Adipocyte (in vitro differentiated cells): ENCODE measurements at regions not wholly inside any gene's neighbourhood (a gene's known extent, or its start where the extent isn't known, plus 50 kb on each side); places are given as distances from the start of the nearest gene placed in this dataset.
"Not testable (repeated sequence)": the region's sequence is repeated elsewhere in the genome, so short reads cannot be mapped to it uniquely, and the experiment has no call there.

ENCODE experiments used
- DNase-seq: peaks from one replicate; pipeline ENCODE4 v3.0.0-alpha.2; 2015; ENCODE audit warnings: low read depth
- H3K27me3 ChIP-seq: replicated peaks from 2 replicates; pipeline ENCODE4 v1.7.0; 2013; ENCODE audit warnings: mild to moderate bottlenecking, low read length, moderate library complexity; ENCODE audit not compliant: control insufficient read depth, insufficient read depth
- H3K36me3 ChIP-seq: 2 replicates; pipeline ENCODE4 v1.7.0; 2013; ENCODE audit warnings: low read length, mild to moderate bottlenecking, moderate library complexity; ENCODE audit not compliant: control insufficient read depth, insufficient read depth, severe bottlenecking
- H3K4me1 ChIP-seq: 2 replicates; pipeline ENCODE4 v1.7.0; 2013; ENCODE audit warnings: mild to moderate bottlenecking, low read length, moderate library complexity; ENCODE audit not compliant: control insufficient read depth, insufficient read depth
- H3K4me3 ChIP-seq: 2 replicates; pipeline ENCODE4 v1.7.0; 2013; ENCODE audit warnings: mild to moderate bottlenecking, low read length, moderate library complexity
- H3K9ac ChIP-seq: 2 replicates; pipeline ENCODE4 v1.7.0; 2013; ENCODE audit warnings: mild to moderate bottlenecking, low read length, moderate library complexity
- H3K9me3 ChIP-seq: 2 replicates; pipeline ENCODE4 v1.7.0; 2013; ENCODE audit warnings: mild to moderate bottlenecking, low read length, moderate library complexity; ENCODE audit not compliant: control insufficient read depth

GRCh38 chr15:62326460-62327011, 161.5 kb upstream of the C2CD4B start:
- H3K4me1 ChIP-seq: no peaks in the 10 kb centered on the region
- H3K9me3 ChIP-seq: peaks cover 3% of the 10 kb centered on the region
- H3K36me3 ChIP-seq: no peaks in the 10 kb centered on the region
- no peak for DNase-seq
- no peak overlapping the region for H3K9ac ChIP-seq
- no peak overlapping the region for H3K4me3 ChIP-seq
- H3K27me3 ChIP-seq: peaks cover 5% of the 10 kb centered on the region

- peaks cover 3% of the 10 kb centered on the region for H3K9me3 ChIP-seq
- no peak overlapping the region for H3K4me3 ChIP-seq
- no peaks in the 10 kb centered on the region for H3K4me1 ChIP-seq
- H3K36me3 ChIP-seq: no peaks in the 10 kb centered on the region
- H3K27me3 ChIP-seq: peaks cover 5% of the 10 kb centered on the region
- DNase-seq: no peak
- no peak overlapping the region for H3K9ac ChIP-seq
Measured at GRCh38 chr15:62327406-62327805, 162.3 kb upstream of the C2CD4B start.

DNA sequence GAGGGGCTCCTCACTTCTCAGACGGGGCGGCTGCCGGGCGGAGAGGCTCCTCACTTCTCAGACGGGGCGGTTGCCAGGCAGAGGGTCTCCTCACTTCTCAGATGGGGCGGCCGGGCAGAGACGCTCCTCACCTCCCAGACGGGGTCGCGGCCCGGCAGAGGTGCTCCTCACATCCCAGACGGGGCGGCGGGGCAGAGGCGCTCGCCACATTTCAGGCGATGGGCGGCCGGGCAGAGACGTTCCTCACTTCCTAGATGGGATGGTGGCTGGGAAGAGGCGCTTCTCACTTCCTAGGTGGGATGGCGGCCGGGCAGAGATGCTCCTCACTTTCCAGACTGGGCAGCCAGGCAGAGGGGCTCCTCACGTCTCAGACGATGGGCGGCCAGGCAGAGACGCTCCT, 167.4 kb upstream of the C2CD4B start:
- not testable (repeated sequence) for H3K36me3 ChIP-seq, H3K9ac ChIP-seq, H3K4me1 ChIP-seq, H3K27me3 ChIP-seq, DNase-seq, H3K4me3 ChIP-seq, H3K9me3 ChIP-seq

- no peak overlapping the region for H3K9ac ChIP-seq
- no peaks in the 10 kb centered on the region for H3K9me3 ChIP-seq
- no peak for DNase-seq
- H3K4me3 ChIP-seq: no peak overlapping the region
- no peaks in the 10 kb centered on the region for H3K36me3 ChIP-seq
- H3K27me3 ChIP-seq: peaks cover 21% of the 10 kb centered on the region
- peaks cover 5% of the 10 kb centered on the region for H3K4me1 ChIP-seq
Measured at GRCh38 chr15:62334536-62334935, 169.5 kb upstream of the C2CD4B start.

DNA sequence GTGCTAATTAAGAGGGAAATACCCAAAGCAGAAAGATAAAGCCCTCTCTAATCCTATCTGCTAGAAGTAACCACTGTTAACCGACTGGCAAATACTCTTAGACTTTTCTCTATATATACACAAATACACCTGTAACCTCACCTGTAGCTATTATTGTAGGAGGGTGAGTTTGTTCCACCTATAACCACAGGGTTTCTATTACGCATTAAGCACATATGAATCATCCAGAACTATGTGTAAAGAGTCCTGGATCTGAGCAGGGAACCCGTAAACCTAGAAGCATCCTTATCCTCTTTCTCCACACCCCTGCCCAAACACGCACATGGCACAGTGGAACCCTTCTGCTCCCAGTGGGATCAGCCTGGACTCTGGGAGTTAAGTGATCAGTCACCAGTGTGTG, 172.8 kb upstream of the C2CD4B start:
- Histone ChIP-seq H3K36me3 (no peaks in the 10 kb centered on the region), H3K9me3 (no peaks in the 10 kb centered on the region), H3K4me3 (no peak overlapping the region), H3K9ac (no peak overlapping the region), H3K27me3 (peaks cover 23% of the 10 kb centered on the region), H3K4me1 (peaks cover 5% of the 10 kb centered on the region)
- no peak for DNase-seq

DNA sequence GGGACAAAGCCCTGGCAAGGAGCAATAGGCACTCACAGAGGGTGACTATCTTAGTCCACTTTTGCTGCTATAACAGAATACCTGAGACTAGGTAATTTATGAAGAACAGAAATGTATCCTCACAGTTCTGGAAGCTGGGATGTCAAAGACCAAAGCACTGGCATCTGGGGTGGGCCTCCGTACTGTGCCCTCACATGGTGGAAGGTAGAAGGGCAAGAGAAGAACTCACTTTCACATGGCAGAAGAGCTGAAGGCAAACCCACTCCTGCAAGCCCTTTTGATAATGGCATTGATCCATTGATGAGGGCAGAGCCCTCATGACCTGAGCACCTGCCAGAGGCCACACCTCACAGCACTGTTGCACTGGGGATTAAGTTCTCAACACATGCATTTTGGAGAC, 173.4 kb upstream of the C2CD4B start:
- Histone ChIP-seq H3K4me1 (peaks cover 5% of the 10 kb centered on the region), H3K36me3 (no peaks in the 10 kb centered on the region), H3K9ac (no peak overlapping the region), H3K9me3 (no peaks in the 10 kb centered on the region), H3K27me3 (peaks cover 23% of the 10 kb centered on the region), H3K4me3 (no peak overlapping the region)
- DNase-seq: no peak

GRCh38 chr15:62342959-62343358, 177.9 kb upstream of the C2CD4B start:
- H3K9ac ChIP-seq: no peak overlapping the region
- H3K9me3 ChIP-seq: peaks cover 3% of the 10 kb centered on the region
- no peaks in the 10 kb centered on the region for H3K36me3 ChIP-seq
- peaks cover 14% of the 10 kb centered on the region for H3K27me3 ChIP-seq
- DNase-seq: no peak
- no peak overlapping the region for H3K4me3 ChIP-seq
- H3K4me1 ChIP-seq: no peaks in the 10 kb centered on the region

GRCh38 chr15:62343397-62343796, 178.3 kb upstream of the C2CD4B start:
- no peak overlapping the region for H3K9ac ChIP-seq
- H3K27me3 ChIP-seq: peaks cover 10% of the 10 kb centered on the region
- no peaks in the 10 kb centered on the region for H3K36me3 ChIP-seq
- peaks cover 3% of the 10 kb centered on the region for H3K9me3 ChIP-seq
- H3K4me3 ChIP-seq: no peak overlapping the region
- no peaks in the 10 kb centered on the region for H3K4me1 ChIP-seq
- DNase-seq: no peak

GRCh38 chr15:62344806-62345539, 179.9 kb upstream of the C2CD4B start:
- Histone ChIP-seq H3K4me1 (no peaks in the 10 kb centered on the region), H3K9ac (no peak overlapping the region), H3K36me3 (no peaks in the 10 kb centered on the region), H3K9me3 (peaks cover 3% of the 10 kb centered on the region), H3K4me3 (no peak overlapping the region), H3K27me3 (peaks cover under 1% of the 10 kb centered on the region)
- DNase-seq: peak; percentile 52

DNA sequence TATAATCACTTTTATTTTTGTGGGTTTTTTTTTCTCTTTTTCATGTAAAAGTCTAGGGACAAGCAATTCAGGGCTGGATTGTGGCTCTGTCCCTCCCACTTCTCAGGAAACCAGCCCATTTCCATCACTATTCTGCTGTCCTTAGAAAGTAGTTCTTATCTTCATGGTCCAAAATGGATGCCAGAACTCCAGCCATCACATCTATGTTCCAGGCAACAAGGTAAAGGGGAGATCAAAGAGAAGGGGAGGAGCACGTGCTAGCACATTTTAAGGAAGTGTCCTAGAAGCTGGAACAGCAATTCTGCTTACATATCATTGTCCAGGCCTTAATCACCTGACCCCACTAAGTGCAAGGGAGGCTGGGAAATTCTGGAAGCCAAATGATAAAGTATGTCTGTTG, 181.1 kb upstream of the C2CD4B start:
- Histone ChIP-seq H3K9me3 (peaks cover 3% of the 10 kb centered on the region), H3K9ac (no peak overlapping the region), H3K4me3 (no peak overlapping the region), H3K36me3 (no peaks in the 10 kb centered on the region), H3K27me3 (no peaks in the 10 kb centered on the region), H3K4me1 (no peaks in the 10 kb centered on the region)
- no peak for DNase-seq

- Histone ChIP-seq H3K4me1 (no peaks in the 10 kb centered on the region), H3K27me3 (peaks cover 5% of the 10 kb centered on the region), H3K36me3 (no peaks in the 10 kb centered on the region), H3K4me3 (no peak overlapping the region), H3K9me3 (peaks cover 3% of the 10 kb centered on the region), H3K9ac (no peak overlapping the region)
- DNase-seq: no peak
Measured at GRCh38 chr15:62348118-62348517, 183.0 kb upstream of the C2CD4B start.

DNA sequence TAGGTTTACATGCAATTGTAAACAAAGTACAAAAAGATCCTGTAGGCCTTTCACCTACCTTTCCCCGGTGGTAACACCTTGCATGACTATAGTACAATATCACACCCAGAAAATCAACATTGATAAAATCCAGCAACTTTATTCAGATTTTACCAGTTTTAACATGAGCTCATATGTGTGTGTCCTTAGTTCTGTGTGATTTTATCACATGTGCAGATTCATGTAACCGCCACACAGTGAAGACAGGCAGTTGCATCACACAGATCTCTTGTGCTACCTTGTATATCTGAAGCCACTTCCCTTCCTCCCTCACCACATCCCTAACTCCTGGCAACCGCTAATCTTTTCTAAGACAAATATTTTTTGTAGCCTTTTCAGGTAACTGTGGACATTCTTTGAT, 183.5 kb upstream of the C2CD4B start:
- Histone ChIP-seq H3K4me1 (no peaks in the 10 kb centered on the region), H3K9me3 (peaks cover 3% of the 10 kb centered on the region), H3K9ac (no peak overlapping the region), H3K4me3 (no peak overlapping the region), H3K27me3 (peaks cover 9% of the 10 kb centered on the region), H3K36me3 (no peaks in the 10 kb centered on the region)
- no peak for DNase-seq
